ENCODE measurements at regions not wholly inside any gene's neighbourhood (a gene's known extent, or its start where the extent isn't known, plus 50 kb on each side); places are given as distances from the start of the nearest gene placed in this dataset.

GRCh38 chr3:16740515-16740914, 135.3 kb upstream of the DAZL start:
- H3K79me2 ChIP-seq (ENCODE audit: control insufficient read depth, insufficient read depth, low read length): no peaks in the 10 kb centered on the region
- POLR2A ChIA-PET: no interaction called here
- H3K4me1 ChIP-seq (ENCODE audit: control insufficient read depth in 2 of 2, insufficient read depth in 2 of 2, low read length in 2 of 2): no peaks in the 10 kb centered on the region
- intact Hi-C loops (cut with micrococcal nuclease): no loop called here
- H3K27ac ChIP-seq (ENCODE audit: low read length in 2 of 2): no peak overlapping the region
- ATAC-seq (ENCODE audit: low read depth): no peak
- H3K4me1 Mint-ChIP-seq: peaks cover 2% of the 10 kb centered on the region
- H3K9ac ChIP-seq (ENCODE audit: low read length): no peak overlapping the region
- H3K4me3 Mint-ChIP-seq: no peak overlapping the region
- no peaks in the 10 kb centered on the region for H3K27me3 Mint-ChIP-seq
- no peak overlapping the region for H2AFZ ChIP-seq (ENCODE audit: insufficient read depth, low read depth, low read length, poor library complexity, severe bottlenecking)
- no peaks in the 10 kb centered on the region for H3K9me3 Mint-ChIP-seq (ENCODE audit: insufficient read depth)
- peaks cover 0 to 5% (median 0%) of the 10 kb centered on the region in 3 donors for H3K9me3 ChIP-seq (ENCODE audit: control extremely low read depth in 1 of 3, control insufficient read depth in 2 of 3, insufficient read depth in 1 of 3, low read length in 2 of 3)
- no peaks in the 10 kb centered on the region for H3K27me3 ChIP-seq (replicated peaks in 1 of 4; ENCODE audit: control extremely low read depth in 1 of 4, control insufficient read depth in 3 of 4, insufficient read depth in 4 of 4, low read length in 3 of 4)
- H4K20me1 ChIP-seq (ENCODE audit: control insufficient read depth, insufficient read depth, low read length, poor library complexity, severe bottlenecking): no peaks in the 10 kb centered on the region
- no peaks in the 10 kb centered on the region for H3K36me3 ChIP-seq (replicated peaks in 1 of 2; ENCODE audit: control extremely low read depth in 1 of 2, control insufficient read depth in 1 of 2, extremely low read depth in 1 of 2, insufficient read depth in 2 of 2, low read length in 1 of 2)
- H3K4me2 ChIP-seq (replicated peaks; ENCODE audit: low read depth, low read length, poor library complexity, severe bottlenecking): no peak overlapping the region
- TF ChIP-seq, protein P1, sequence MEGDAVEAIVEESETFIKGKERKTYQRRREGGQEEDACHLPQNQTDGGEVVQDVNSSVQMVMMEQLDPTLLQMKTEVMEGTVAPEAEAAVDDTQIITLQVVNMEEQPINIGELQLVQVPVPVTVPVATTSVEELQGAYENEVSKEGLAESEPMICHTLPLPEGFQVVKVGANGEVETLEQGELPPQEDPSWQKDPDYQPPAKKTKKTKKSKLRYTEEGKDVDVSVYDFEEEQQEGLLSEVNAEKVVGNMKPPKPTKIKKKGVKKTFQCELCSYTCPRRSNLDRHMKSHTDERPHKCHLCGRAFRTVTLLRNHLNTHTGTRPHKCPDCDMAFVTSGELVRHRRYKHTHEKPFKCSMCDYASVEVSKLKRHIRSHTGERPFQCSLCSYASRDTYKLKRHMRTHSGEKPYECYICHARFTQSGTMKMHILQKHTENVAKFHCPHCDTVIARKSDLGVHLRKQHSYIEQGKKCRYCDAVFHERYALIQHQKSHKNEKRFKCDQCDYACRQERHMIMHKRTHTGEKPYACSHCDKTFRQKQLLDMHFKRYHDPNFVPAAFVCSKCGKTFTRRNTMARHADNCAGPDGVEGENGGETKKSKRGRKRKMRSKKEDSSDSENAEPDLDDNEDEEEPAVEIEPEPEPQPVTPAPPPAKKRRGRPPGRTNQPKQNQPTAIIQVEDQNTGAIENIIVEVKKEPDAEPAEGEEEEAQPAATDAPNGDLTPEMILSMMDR (IDR thresholded peaks at IDR 0.05): no peak
- no peak overlapping the region for H3K27ac Mint-ChIP-seq
- no peak for DNase-seq
- no peak overlapping the region for H3K4me3 ChIP-seq (ENCODE audit: control extremely low read depth in 1 of 5, extremely low read depth in 1 of 5, insufficient read depth in 1 of 5, low read depth in 2 of 5, low read length in 4 of 5)
- CTCF ChIA-PET: no interaction called here
- no CpG with 5 or more reads among the region's 1 CpG for WGBS (ENCODE audit: insufficient coverage)

GRCh38 chr3:16741103-16741758, 136.0 kb upstream of the DAZL start:
- H3K27ac Mint-ChIP-seq: no peak overlapping the region
- H3K27me3 Mint-ChIP-seq: no peaks in the 10 kb centered on the region
- H3K4me3 ChIP-seq (ENCODE audit: control extremely low read depth in 1 of 5, extremely low read depth in 1 of 5, insufficient read depth in 1 of 5, low read depth in 2 of 5, low read length in 4 of 5): no peak overlapping the region
- ChIA-PET CTCF (no interaction called here), POLR2A (no interaction called here)
- no peaks in the 10 kb centered on the region for H4K20me1 ChIP-seq (ENCODE audit: control insufficient read depth, insufficient read depth, low read length, poor library complexity, severe bottlenecking)
- no peak for ATAC-seq (ENCODE audit: low read depth)
- H3K27ac ChIP-seq (ENCODE audit: low read length in 2 of 2): no peak overlapping the region
- H3K79me2 ChIP-seq (ENCODE audit: control insufficient read depth, insufficient read depth, low read length): no peaks in the 10 kb centered on the region
- H3K36me3 ChIP-seq (replicated peaks in 1 of 2; ENCODE audit: control extremely low read depth in 1 of 2, control insufficient read depth in 1 of 2, extremely low read depth in 1 of 2, insufficient read depth in 2 of 2, low read length in 1 of 2): no peaks in the 10 kb centered on the region
- H3K4me1 ChIP-seq (ENCODE audit: control insufficient read depth in 2 of 2, insufficient read depth in 2 of 2, low read length in 2 of 2): no peaks in the 10 kb centered on the region
- WGBS (ENCODE audit: insufficient coverage): 89% methylated on average over 2 of the region's 4 CpGs
- H3K4me2 ChIP-seq (replicated peaks; ENCODE audit: low read depth, low read length, poor library complexity, severe bottlenecking): no peak overlapping the region
- no peaks in the 10 kb centered on the region for H3K27me3 ChIP-seq (replicated peaks in 1 of 4; ENCODE audit: control extremely low read depth in 1 of 4, control insufficient read depth in 3 of 4, insufficient read depth in 4 of 4, low read length in 3 of 4)
- no peak overlapping the region for H3K9ac ChIP-seq (ENCODE audit: low read length)
- H2AFZ ChIP-seq (ENCODE audit: insufficient read depth, low read depth, low read length, poor library complexity, severe bottlenecking): no peak overlapping the region
- DNase-seq: no peak
- no peak for TF ChIP-seq EZH2 (IDR thresholded peaks at IDR 0.05; ENCODE audit: borderline replicate concordance, insufficient read depth, low read depth, low read length, poor library complexity, severe bottlenecking)
- TF ChIP-seq, protein P1 (IDR thresholded peaks at IDR 0.05): no peak
- intact Hi-C loops (cut with micrococcal nuclease): no loop called here
- no peaks in the 10 kb centered on the region for H3K9me3 Mint-ChIP-seq (ENCODE audit: insufficient read depth)
- H3K9me3 ChIP-seq (ENCODE audit: control extremely low read depth in 1 of 3, control insufficient read depth in 2 of 3, insufficient read depth in 1 of 3, low read length in 2 of 3): peaks cover 0 to 5% (median 0%) of the 10 kb centered on the region in 3 donors
- H3K4me1 Mint-ChIP-seq: peaks cover 2% of the 10 kb centered on the region
- H3K4me3 Mint-ChIP-seq: no peak overlapping the region
